Eye (tissue), 1 donor: ENCODE measurements at regions not wholly inside any gene's neighbourhood (a gene's known extent, or its start where the extent isn't known, plus 50 kb on each side); places are given as distances from the start of the nearest gene placed in this dataset.
A peak's percentile ranks its signal among the peaks of the same experiment; 100 is the strongest.

Experiments
- DNase-seq: peaks from one replicate; pipeline ENCODE4 v3.0.0-alpha.2; 2015

DNA sequence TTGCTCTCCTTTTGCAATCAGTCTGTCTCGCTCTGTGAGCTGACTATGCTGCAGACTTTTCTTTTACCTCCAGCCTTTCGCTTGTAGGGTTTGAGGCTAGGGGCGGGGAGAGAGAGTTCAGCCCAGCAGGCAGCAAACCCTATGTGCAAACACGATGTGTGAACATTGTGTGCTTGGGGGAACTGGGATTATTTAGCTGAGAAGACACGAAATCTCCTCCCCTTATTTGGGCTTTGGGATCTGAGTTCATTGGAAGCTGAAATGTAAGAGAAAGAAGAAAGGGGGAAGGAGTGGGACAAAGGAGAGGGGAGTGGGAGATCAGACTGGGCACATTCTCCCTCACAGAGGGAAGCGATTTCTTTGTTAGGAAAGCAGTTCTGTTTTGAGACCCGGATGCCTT is 189.6 kb upstream of the TNP1 start:
- DNase-seq, result peak; percentile 62

DNA sequence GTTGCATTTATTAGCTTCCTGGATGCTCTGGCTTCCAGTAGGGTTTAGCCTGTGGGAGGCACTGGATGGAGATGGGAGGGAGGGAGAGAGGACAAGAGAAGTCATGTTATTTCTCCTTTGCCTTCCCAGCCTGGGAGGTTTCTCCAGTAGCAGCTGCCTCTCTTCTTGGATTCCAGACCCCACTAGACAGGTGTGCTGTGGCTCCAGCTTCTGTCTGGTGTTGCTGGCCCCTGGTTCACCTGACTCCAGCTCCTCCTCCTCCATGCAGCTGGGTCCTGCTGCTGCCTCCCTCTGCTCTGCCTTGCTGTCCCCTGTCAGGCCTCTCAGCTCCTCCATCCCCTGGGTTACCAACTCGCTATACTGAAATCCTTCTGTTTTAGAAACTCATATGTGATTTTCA is 188.9 kb upstream of the TNP1 start:
- no peak for DNase-seq

DNA sequence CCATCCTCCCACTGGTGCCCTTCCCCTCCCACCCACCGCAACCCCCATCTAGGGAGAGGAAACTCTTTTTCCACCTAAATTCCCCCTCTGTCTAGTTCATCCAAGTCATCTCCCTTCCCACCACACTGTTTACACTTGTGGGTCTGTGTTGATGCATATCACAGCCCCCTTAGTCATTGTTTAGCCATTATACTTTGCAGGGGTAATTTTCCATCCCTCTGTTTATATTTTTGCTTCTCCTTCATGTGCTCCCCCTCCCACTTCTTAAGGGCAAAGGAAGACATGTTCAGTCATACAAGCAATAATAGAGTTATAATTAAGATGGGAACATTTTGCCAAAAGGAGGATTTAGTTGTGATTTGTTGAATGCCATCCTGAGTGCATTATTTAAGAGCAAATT is 187.8 kb upstream of the TNP1 start:
- DNase-seq, result no peak

DNA sequence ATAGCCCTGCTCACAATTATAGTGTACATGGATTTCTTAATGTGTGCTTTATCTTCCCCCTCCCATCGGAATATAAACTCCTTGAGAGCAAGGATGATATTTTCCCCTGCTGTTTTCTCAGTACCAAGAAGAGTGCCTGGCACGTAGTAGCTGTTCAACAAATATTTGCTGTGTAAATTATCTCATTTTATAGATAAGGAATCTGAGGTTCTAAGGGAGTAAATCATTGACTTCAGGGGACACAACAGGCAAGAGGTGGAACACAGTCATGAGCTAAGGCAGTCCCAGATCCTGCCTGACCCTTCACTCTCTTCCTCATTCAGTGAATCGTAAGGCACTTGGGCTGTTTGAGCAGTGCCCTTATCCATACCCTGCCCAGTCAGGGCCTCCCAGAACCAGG is 187.3 kb upstream of the TNP1 start:
- no peak for DNase-seq

DNA sequence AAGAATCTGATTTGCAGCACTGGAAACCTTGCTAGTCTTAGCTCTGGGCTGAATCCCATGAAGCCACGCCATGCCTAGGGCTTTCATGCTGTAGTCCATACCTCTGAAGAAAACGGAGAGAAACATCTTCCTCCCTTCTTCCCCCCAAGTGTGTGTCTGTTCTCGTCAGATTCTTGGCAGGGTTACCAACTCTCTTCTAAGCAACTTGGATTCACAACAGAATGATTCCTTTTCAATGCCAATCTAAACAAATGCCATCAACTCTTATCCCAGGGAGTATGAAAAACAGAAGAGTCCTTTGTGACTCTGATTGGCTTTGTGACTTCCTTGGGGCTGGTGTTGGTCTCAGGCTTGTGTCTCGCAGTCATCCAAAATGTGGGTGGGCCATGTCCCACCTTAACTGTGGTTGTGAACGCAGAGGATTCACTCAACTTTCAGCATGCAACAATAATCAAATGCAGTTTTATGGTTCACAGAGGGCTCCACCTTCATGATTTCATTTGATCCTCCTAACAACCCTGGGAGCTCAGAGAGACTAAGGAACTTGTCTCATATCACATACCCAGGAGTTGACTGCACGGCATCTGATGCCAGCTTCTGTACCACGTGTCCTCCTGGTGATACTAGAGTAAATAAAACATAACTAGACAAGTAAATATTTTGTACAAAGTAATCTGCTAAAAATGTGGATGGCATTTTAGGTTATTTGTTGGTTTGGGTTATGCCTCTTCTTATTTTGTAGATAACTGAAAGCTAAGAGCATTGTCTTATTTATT is 186.0 kb upstream of the TNP1 start:
- DNase-seq, result no peak

DNA sequence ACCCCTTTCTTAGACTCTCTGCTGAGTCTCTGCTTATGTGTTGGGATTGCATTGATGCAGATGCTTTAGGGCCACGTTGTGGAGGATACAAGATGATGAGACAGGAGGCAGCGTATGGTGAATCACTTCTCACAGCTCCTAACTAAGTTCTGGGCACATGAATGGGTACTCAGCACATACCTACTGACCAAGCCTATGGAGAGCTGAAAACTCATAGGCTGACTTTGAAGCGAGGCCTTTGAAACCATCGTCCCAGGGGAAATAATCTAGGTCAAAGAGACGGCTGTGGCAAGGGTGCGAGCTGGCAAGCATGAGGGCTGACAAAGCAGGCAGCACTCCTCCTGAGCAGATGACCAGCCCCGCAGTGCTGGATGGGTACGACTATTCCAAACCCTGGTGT is 180.2 kb upstream of the TNP1 start:
- no peak for DNase-seq

DNA sequence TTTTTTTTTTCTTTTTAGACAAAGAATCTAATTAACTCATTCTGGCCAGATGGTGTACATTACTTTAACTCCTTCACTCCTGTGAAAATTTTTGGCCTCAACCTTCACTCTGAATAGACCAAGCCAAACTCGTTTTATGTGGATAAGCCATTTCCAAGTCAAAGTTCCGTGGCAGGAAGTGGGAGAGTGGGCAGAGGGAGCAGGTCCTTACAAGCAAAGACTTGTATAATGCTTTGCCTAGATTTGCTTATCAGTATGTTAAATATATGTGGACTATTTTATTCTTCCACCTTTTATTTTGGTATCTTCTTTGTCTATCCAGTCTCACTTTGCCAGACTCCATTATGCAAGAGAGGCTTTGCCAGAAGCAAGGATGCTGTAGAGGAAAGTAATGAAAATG is 178.1 kb upstream of the TNP1 start:
- DNase-seq, result no peak

DNA sequence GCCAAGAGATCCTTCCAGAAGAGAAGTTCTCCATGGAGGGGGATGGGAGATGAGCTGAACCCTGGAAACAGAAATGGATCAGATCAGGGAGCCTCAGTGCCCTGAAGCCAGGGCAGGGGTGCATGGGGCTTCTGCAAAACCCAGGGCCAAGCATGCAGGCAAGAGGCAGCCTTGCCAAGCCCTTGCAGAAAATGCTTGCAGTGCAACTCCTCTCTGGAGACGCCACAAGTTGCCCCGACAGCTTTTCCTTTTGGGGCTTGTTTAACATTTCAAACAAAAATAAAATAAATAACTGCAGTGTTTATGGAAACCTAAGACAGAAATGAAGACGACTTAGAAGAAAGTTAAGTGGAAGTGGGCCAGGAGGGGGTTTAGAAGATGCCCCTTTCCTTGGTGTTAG is 177.5 kb upstream of the TNP1 start:
- DNase-seq, result no peak

DNA sequence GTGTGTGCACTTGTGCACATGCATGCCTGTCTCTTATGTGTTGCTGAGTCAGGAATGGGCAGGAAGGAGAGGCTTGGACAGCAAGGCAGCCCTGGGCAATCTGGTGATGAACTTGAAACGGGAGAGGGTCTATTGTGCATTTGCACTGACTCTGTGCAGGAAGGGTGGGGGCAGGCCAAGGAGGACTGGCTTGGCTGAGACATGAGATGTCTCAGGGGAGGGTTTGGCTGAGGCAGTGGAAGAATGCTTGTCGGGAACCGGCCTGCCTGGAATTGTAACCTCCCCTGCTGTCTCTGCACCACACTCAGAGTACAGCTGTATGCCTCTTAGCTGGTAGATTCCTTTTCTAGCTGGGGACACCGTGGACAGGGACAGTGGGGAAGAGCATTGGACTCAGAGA is 176.1 kb upstream of the TNP1 start:
- DNase-seq, result no peak

DNA sequence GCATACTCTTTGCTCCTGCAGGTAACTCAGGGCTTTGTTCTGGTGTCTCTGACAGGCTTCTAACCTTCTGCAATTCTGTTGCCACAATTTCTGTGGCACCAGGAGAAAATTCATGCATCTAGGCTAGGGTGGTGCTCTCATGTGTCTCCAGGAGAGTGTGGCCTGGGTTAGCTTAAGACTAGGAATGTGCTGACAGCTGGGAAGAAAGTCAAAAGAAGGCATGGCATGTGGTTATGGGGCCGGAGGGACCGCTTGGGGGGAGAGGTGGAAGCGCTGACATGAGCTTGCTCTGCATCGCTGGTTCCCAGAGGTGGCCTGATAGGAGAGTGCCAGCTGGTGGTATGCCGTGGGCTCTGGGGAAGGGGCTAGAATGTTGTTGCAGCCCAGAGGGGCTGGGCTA is 173.3 kb upstream of the TNP1 start:
- no peak for DNase-seq

DNA sequence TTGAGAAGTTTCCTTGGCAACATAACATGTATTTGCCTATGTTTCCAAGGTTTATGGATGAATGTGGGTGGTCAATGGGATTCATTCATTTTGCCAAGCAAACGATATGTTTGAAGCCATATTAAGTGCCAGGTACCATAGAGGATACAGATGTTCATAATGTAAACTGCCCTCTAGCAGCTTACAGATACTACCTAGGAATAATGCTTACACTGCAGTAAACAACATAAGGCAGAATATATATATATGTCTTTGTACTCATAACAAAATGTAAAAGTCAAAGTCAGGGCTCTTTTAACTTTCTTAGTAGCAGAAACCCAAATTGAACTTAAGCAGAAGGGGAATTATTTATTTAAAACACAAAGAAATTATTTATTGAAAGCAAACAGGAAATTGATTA is 171.6 kb upstream of the TNP1 start:
- no peak for DNase-seq

DNA sequence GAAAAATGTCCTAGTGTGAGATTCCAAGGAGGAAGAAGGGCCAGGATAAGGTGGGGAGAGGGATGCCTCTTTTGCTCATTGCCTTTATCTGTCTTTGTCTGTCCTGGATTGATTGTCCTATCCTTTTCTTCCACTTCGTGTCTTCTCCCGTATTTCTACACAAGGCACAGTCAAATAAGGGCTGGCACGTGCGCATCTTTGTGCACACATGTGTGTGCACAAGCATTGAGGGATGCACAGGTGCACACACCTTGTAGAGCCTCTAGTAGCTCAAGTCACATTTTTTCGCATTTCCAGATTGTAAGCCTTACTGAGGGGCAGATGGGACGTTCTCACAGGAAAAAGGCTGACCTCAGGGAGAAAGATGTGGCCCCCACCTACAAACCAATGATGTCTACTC is 170.2 kb upstream of the TNP1 start:
- no peak for DNase-seq

DNA sequence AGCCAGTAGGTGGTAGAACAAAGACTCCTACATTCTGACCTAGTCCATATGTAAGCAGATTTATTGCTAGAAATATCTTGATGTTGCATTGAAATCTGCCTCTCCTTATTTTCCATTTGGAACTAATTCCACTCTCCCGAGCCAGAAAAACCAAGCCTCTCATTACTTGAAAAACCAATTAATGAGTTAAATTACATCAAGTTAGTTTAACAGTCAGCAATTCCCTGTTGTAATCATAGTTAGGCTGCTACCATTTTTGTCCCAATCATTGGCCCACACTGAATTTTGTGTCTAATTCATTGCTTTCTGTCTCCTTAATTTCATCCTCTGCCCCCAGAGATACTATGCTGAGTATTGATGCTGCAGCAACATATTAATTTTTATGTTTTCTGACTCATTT is 168.3 kb upstream of the TNP1 start:
- DNase-seq, result no peak

DNA sequence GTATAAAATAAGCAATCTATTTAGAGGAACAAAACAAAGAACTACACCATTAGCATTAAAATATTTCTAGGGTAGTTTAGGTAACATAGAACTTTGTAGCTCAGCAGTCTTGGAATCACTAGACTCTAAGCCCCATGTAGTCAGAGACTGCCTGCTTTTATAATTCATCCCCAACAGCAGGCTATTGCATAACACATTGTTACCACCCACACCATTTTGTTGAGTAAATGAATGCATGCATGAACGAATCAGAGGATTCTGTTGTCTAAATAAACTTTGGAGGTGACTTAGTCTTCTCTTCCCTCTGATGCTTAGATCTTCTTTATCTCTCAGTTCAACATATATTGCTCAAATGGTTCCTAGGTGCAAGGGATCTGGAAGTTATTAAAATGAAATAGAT is 167.6 kb upstream of the TNP1 start:
- no peak for DNase-seq

DNA sequence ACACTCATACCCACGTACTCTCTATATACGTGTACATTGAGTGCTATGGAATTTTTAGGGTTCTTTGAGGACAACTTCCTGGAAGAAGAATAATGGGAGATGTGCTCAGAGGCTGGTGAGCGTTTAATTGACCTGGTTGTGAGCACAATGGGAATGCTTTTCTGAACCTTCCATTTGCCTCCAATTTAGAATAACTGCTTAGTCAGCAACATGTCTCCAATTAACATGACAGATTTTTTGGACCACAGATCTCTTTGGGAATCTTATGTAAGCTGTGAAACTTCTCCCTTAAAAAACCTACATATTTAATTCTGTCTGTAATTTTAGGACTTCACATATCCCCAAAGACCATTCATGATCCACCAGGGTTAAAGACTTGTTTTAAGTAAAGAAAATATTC is 166.7 kb upstream of the TNP1 start:
- DNase-seq, result no peak

DNA sequence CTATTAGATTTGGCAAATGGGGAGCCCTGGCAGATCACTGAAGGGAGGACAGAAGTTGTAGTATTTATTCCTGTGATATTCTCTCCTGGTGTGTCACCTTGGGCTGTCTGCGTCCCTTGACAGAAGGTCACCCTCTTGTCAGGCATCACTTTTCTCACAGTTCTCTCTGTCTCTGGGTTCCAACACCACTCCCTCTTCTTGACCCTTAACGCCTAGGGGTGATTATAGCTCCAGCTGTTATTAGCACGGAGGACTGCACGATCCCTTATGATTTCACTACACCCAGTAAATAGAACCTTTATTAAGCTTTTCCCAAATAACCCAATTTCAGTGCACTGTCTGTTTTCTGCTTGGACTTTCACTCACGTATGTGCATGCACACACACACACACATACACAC is 166.3 kb upstream of the TNP1 start:
- DNase-seq, result no peak

DNA sequence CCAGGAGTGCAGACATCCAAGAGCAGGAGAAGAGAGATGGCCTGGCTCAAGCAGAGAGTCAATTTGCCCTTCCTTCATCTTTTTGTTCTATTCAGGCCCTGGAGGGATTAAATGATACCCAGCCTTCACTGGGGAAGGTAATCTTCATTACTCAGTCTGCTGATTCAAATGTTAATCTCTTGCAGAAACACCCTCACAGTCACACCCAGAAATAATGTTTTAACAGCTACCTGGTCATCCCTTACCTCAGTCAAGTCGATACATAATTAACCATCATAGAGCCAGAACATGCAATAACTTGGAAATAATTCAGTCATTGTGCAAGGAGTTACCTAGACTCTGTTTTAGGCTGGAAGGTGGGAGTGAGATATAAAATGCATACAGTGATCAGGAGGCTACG is 163.7 kb upstream of the TNP1 start:
- no peak for DNase-seq

DNA sequence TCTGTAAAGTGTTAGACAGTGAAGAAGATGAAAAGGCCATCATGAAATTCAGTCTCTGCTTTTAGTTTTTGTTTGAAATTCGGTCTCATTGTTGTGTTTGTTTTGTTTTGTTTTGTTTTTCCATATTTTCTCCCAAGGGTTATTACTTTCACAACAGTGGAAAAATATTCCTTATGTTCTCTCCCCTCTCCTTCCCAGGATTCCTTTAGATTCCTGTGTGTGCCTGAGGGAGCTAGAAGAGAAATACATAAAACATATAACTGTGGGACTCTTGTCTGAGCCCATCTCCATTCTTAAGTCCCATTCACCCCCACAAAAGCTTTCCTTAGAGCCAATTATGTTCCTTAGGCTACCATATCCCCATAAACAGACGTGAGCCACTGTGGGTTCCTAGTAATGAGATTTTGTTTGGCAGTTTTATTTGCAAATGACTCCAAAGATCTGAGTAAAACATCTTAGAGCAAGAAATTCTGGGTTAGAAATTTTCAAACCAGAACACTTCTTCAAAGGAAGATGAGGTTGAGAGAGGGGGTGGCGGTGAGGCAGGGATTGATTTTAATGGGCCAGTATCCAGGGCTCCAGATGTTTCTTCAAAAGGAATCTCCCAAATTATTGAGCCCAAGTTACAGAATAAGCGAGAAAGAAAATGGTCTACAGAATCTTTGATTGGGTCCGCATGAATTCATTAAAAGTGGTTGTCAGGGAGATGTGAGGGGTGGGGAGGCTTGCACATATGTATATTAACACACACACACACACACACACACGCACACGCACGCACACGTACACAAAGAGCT is 157.8 kb upstream of the TNP1 start:
- DNase-seq, result peak; percentile 36

DNA sequence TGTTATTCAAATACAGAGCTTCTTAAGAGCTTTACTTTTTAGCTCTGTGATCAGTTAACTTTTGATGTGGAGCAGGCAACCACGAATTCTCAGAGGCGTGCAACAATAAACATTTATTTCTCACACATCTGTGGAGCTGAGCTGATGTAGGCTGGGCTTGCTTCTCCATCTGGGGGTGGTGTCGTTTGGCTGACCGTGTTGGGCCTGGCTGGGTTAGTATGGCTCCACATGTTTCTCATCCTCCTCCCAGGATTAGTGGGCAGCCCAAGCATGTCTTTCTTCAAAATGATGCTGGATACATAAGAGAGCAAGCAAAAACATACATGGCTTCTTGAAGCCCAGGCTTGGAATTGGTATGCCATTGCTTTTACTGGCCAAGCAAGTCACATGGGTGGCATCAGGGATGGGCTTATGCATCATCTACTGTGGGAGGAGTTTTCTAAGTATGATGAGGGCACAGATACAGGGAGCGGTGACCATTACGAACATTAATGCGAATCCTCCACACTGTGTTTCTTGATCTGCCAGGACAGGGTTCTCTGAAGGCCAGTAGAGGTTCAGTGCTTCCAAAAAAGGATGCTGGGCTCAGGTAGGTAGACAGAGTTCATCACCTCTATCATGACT is 157.0 kb upstream of the TNP1 start:
- peak; percentile 34 for DNase-seq

DNA sequence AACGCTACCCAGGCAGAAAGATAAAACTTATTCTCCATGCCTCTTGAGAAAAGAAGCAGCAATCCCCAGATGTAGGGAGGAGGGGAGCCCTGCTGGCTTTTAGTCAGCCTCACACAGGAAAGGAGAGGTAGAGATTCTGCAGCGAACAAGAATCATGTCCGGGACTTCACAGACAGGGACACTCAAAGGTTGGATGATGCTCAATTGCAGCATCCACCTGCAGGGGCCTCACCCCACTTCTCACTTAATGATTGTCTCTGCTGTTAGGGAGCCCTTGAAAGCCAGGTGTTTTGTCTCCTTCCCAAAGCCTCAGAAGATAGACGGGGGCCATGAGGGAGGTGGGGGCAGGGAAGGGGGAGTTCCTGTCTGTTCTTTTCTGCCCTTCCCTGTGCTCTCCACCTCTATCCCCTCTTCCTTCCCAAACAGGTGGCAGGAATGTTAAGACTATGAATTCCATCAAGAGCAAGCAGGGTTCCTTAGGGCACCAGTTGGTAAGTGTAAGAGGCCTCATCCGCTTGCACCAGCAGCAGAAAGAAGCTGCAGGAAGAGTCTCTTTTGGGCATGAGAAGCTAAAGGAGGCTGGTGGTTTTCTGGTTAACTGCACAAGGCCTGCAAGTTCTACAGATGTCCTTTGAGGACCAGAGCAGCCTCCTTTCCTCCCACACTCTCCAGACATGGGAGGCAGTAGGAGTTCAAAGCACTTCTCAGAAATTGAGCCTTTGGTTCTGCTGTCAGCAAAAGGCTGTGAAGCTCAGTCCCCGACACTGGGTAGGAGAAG is 154.7 kb upstream of the TNP1 start:
- no peak for DNase-seq

DNA sequence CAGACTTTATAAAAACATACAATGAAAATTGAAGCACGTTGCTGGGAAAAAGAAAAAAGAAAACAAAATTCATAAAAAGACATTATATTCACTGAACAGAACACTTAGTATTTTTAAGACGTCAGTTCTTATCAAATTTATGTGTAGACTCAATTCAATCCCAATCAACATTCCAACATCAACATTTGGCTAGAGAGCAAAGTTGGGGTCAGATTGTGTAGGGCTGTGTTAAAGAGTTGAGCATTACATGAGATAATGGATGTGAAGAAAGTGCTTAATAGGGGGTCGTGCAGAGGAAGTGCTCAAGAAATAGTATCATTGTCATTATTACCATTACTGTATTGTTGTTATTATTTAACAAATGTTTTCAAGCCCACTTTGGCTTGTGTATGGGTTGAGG is 154.1 kb upstream of the TNP1 start:
- DNase-seq, result no peak

DNA sequence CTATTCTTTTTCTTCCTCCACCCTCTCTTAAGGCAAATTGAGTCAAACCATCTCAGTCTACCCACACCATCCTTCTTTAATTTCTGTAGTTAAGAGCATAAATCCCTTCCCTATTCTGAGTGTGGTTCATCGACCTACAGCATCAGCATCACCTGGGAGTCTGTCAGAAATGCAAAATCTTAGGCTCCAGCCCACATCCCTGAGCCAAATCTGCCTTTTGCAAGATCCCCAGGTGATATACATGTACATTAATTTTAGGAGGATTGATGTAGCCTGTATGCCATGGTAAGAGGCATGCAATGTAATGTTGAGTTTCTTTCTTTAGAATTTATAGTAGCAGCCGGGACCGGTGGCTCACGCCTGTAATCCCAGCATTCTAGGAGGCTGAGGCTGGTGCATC is 151.7 kb upstream of the TNP1 start:
- no peak for DNase-seq

DNA sequence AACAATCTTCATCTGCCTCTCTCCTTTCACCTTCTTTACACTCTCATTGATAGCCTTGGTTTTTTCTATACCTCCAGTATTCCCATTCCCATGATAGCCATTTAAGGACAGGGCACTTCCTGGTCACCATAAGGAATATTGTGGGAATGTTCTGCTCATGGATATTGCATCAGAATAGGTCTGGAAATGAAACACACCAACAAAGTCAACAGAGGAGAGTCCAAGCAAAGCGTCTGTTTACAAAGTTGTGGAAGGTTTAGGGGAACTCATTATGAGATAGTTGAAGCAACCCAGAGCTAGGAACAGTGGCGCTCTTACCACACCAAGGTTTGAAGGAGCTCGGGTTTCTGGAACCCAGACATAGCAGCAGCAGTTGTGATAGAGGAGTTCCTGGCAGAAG is 150.3 kb upstream of the TNP1 start:
- DNase-seq, result no peak
